BE2C (cell line): ENCODE measurements at regions not wholly inside any gene's neighbourhood (a gene's known extent, or its start where the extent isn't known, plus 50 kb on each side); places are given as distances from the start of the nearest gene placed in this dataset.

ENCODE experiments used
- DNase-seq: peaks from one replicate; pipeline ENCODE4 v3.0.0-alpha.2; 2020
- H3K27me3 ChIP-seq: fragments of 250-450 bp; sonication (Bioruptor Pico); 2 replicates; pipeline ENCODE4 v1.5.1; 2020; ENCODE audit warnings: mild to moderate bottlenecking
- H3K36me3 ChIP-seq: fragments of 250-450 bp; sonication (Bioruptor Pico); 2 replicates; pipeline ENCODE4 v1.5.1; 2020; ENCODE audit warnings: mild to moderate bottlenecking
- H3K4me1 ChIP-seq: fragments of 250-450 bp; sonication (Bioruptor Pico); 2 replicates; pipeline ENCODE4 v1.5.1; 2020
- H3K4me3 ChIP-seq: 2 replicates; pipeline ENCODE4 v1.5.1; 2011; ENCODE audit warnings: low read depth, low read length
- H3K9me3 ChIP-seq: fragments of 250-450 bp; sonication (Bioruptor Pico); 2 replicates; pipeline ENCODE4 v1.5.1; 2020
- CTCF ChIP-seq: IDR thresholded peaks from 2 replicates; pipeline ENCODE4 v1.5.1; 2012; ENCODE audit warnings: mild to moderate bottlenecking, low read depth, low read length

DNA sequence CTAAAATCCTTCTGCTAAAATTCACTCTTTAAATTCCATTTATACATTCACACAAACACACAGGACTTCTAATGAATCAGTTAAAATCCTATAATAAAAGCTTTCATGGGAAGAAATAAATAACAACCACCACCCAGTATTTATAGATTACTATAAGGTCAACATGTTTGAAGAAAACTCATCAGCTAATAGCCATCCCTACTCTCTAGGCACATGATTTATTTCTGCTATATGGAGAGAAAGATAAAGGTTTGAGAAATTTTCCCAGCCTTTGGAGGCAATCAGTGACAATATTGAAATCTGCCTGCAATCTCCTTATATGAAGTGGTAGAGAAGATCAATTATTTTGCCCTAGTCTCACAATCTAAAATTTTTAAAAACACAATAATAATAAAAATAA is 1038.9 kb upstream of the DIAPH2 start:
- no peaks in the 10 kb centered on the region for H3K27me3 ChIP-seq
- TF ChIP-seq CTCF: no peak
- H3K9me3 ChIP-seq: no peaks in the 10 kb centered on the region
- DNase-seq: no peak
- no peak overlapping the region for H3K4me3 ChIP-seq
- no peaks in the 10 kb centered on the region for H3K4me1 ChIP-seq
- H3K36me3 ChIP-seq: no peaks in the 10 kb centered on the region

DNA sequence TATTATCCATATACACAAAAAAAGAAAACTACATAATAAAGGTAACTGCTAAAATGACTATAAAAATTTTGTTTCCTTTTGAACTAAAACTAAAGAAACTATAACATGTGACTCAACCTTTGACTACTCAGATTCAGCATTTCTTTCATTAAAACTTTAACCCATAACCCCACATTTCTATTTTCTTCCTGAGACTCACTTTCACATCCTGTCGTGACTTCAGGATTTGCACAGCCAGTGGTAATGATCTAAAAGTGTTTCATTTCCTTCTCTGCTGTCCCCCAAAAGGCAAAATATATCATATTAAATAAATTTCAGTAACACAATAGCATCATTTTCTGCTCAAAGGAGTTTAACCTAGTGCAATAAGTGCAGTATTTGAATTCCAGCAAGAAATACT is 1022.4 kb upstream of the DIAPH2 start:
- TF ChIP-seq CTCF: no peak
- no peaks in the 10 kb centered on the region for H3K36me3 ChIP-seq
- H3K4me3 ChIP-seq: no peak overlapping the region
- no peaks in the 10 kb centered on the region for H3K27me3 ChIP-seq
- no peak for DNase-seq
- no peaks in the 10 kb centered on the region for H3K9me3 ChIP-seq
- H3K4me1 ChIP-seq: no peaks in the 10 kb centered on the region

- DNase-seq: no peak
- Histone ChIP-seq H3K4me1 (no peaks in the 10 kb centered on the region), H3K27me3 (no peaks in the 10 kb centered on the region), H3K9me3 (no peaks in the 10 kb centered on the region), H3K36me3 (no peaks in the 10 kb centered on the region), H3K4me3 (no peak overlapping the region)
- no peak for TF ChIP-seq CTCF
These were observed 1018.6 kb upstream of the DIAPH2 start for GRCh38 chrX:95666056-95666455.

- Histone ChIP-seq H3K27me3 (no peaks in the 10 kb centered on the region), H3K4me1 (no peaks in the 10 kb centered on the region), H3K36me3 (no peaks in the 10 kb centered on the region), H3K4me3 (no peak overlapping the region), H3K9me3 (no peaks in the 10 kb centered on the region)
- no peak for TF ChIP-seq CTCF
- DNase-seq: no peak
These were observed 1009.6 kb upstream of the DIAPH2 start for GRCh38 chrX:95675011-95675410.

- no peak for DNase-seq
- TF ChIP-seq CTCF: no peak
- Histone ChIP-seq H3K9me3 (no peaks in the 10 kb centered on the region), H3K4me3 (no peak overlapping the region), H3K4me1 (no peaks in the 10 kb centered on the region), H3K27me3 (no peaks in the 10 kb centered on the region), H3K36me3 (no peaks in the 10 kb centered on the region)
These were observed 1008.8 kb upstream of the DIAPH2 start for GRCh38 chrX:95675794-95676193.

DNA sequence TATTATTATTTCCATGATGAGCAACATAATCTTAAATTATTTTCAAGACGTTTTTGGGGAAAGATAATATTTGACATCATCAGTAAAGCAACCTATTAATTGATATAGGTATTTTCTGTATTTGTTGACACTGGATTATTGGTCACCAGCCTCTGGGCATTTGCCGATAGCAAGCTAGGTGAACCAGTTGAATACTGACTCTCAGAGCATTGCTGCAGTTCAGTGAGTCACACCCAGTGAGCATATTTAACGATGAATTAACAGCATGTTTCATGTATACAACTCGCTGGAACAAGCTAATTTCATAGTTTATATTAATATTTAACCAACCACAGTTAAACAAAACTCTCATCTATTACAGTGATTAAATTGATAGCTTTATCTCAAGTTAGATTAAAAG is 1006.0 kb upstream of the DIAPH2 start:
- DNase-seq: no peak
- Histone ChIP-seq H3K9me3 (no peaks in the 10 kb centered on the region), H3K4me3 (no peak overlapping the region), H3K4me1 (no peaks in the 10 kb centered on the region), H3K27me3 (no peaks in the 10 kb centered on the region), H3K36me3 (no peaks in the 10 kb centered on the region)
- no peak for TF ChIP-seq CTCF
